Parathyroid adenoma (tissue), 2 donors: ENCODE measurements at regions not wholly inside any gene's neighbourhood (a gene's known extent, or its start where the extent isn't known, plus 50 kb on each side); places are given as distances from the start of the nearest gene placed in this dataset.

Experiments used
- H2AFZ ChIP-seq: fragments of 300-600 bp; sonication (generic); one replicate; pipeline ENCODE4 v1.7.0; 2017; ENCODE audit warnings: antibody characterized with exemption, mild to moderate bottlenecking
- H3K27ac ChIP-seq: fragments of 300-600 bp; sonication (generic); one replicate; pipeline ENCODE4 v1.7.0; 2017
- H3K27me3 ChIP-seq: fragments of 300-600 bp; sonication (generic); one replicate; pipeline ENCODE4 v1.7.0; 2017; ENCODE audit warnings: low read length; ENCODE audit not compliant: control insufficient read depth, insufficient read depth
- H3K36me3 ChIP-seq: fragments of 300-600 bp; sonication (generic); one replicate; pipeline ENCODE4 v1.7.0; 2017; ENCODE audit warnings: low read length; ENCODE audit not compliant: control insufficient read depth, insufficient read depth
- H3K4me1 ChIP-seq: fragments of 300-600 bp; sonication (generic); one replicate; pipeline ENCODE4 v1.7.0; 2017; ENCODE audit warnings: control low read depth
- H3K4me2 ChIP-seq: fragments of 300-600 bp; sonication (generic); one replicate; pipeline ENCODE4 v1.7.0; 2017; ENCODE audit warnings: low read length
- H3K4me3 ChIP-seq: fragments of 300-600 bp; sonication (generic); one replicate; pipeline ENCODE4 v1.7.0; 2017; ENCODE audit warnings: low read depth, low read length
- H3K79me2 ChIP-seq: fragments of 300-600 bp; sonication (generic); one replicate; pipeline ENCODE4 v1.7.0; 2017; ENCODE audit warnings: control low read depth
- H3K9ac ChIP-seq: fragments of 300-600 bp; sonication (generic); one replicate; pipeline ENCODE4 v1.7.0; 2017; ENCODE audit warnings: mild to moderate bottlenecking
- H3K9me3 ChIP-seq: fragments of 300-600 bp; sonication (generic); one replicate; pipeline ENCODE4 v1.7.0; 2017; ENCODE audit warnings: low read length; ENCODE audit not compliant: control insufficient read depth
- TF ChIP-seq, protein P1 (sequence below): fragments of 300-600 bp; sonication (generic); IDR thresholded peaks from one replicate; pipeline ENCODE4 v1.7.0; 2017; ENCODE audit warnings: antibody characterized with exemption, mild to moderate bottlenecking
- donor health status: primary hyperparathyroidism.

GRCh38 chr7:45407730-45408408, 166.3 kb upstream of the ADCY1 start:
- TF ChIP-seq, protein P1, sequence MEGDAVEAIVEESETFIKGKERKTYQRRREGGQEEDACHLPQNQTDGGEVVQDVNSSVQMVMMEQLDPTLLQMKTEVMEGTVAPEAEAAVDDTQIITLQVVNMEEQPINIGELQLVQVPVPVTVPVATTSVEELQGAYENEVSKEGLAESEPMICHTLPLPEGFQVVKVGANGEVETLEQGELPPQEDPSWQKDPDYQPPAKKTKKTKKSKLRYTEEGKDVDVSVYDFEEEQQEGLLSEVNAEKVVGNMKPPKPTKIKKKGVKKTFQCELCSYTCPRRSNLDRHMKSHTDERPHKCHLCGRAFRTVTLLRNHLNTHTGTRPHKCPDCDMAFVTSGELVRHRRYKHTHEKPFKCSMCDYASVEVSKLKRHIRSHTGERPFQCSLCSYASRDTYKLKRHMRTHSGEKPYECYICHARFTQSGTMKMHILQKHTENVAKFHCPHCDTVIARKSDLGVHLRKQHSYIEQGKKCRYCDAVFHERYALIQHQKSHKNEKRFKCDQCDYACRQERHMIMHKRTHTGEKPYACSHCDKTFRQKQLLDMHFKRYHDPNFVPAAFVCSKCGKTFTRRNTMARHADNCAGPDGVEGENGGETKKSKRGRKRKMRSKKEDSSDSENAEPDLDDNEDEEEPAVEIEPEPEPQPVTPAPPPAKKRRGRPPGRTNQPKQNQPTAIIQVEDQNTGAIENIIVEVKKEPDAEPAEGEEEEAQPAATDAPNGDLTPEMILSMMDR: no peak
- H2AFZ ChIP-seq: no peak overlapping the region
- H3K27me3 ChIP-seq: no peaks in the 10 kb centered on the region
- no peak overlapping the region for H3K27ac ChIP-seq
- no peak overlapping the region for H3K9ac ChIP-seq
- no peak overlapping the region for H3K4me3 ChIP-seq
- no peak overlapping the region for H3K4me2 ChIP-seq
- no peaks in the 10 kb centered on the region for H3K36me3 ChIP-seq
- H3K9me3 ChIP-seq: no peaks in the 10 kb centered on the region
- H3K4me1 ChIP-seq: no peaks in the 10 kb centered on the region
- no peaks in the 10 kb centered on the region for H3K79me2 ChIP-seq

DNA sequence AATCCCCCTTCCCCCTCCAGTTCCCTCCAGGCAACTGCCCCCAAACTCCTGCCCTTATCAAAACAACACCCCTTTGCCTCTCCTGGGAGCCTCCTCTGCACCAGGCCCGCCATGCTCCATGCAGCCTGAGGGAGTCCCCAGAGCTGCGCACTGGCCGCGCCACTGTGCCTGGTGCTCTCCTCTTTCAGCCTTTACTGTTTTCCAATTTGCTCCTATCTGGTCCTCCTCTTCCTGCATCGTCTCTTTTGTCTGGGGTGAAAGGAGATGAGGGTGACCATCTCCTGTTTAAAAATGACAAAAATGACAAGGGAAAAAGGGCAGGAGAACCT, 165.8 kb upstream of the ADCY1 start:
- Histone ChIP-seq H3K9me3 (no peaks in the 10 kb centered on the region), H2AFZ (no peak overlapping the region), H3K4me1 (no peaks in the 10 kb centered on the region), H3K4me2 (no peak overlapping the region), H3K4me3 (no peak overlapping the region), H3K27ac (no peak overlapping the region), H3K79me2 (no peaks in the 10 kb centered on the region), H3K36me3 (no peaks in the 10 kb centered on the region), H3K9ac (no peak overlapping the region), H3K27me3 (no peaks in the 10 kb centered on the region)
- TF ChIP-seq, protein P1: no peak

- H2AFZ ChIP-seq: no peak overlapping the region
- H3K36me3 ChIP-seq: no peaks in the 10 kb centered on the region
- H3K27me3 ChIP-seq: no peaks in the 10 kb centered on the region
- no peaks in the 10 kb centered on the region for H3K79me2 ChIP-seq
- H3K9me3 ChIP-seq: no peaks in the 10 kb centered on the region
- H3K4me1 ChIP-seq: no peaks in the 10 kb centered on the region
- no peak overlapping the region for H3K9ac ChIP-seq
- no peak overlapping the region for H3K4me3 ChIP-seq
- TF ChIP-seq, protein P1: no peak
- H3K4me2 ChIP-seq: no peak overlapping the region
- no peak overlapping the region for H3K27ac ChIP-seq
Measured at GRCh38 chr7:45410893-45411292, 163.3 kb upstream of the ADCY1 start.

- Histone ChIP-seq H3K27ac (no peak overlapping the region), H3K79me2 (no peaks in the 10 kb centered on the region), H3K4me2 (no peak overlapping the region), H3K27me3 (no peaks in the 10 kb centered on the region), H3K36me3 (no peaks in the 10 kb centered on the region), H3K4me3 (no peak overlapping the region), H2AFZ (no peak overlapping the region), H3K4me1 (no peaks in the 10 kb centered on the region), H3K9me3 (no peaks in the 10 kb centered on the region), H3K9ac (no peak overlapping the region)
- TF ChIP-seq, protein P1: no peak
Measured at GRCh38 chr7:45413419-45413818, 160.7 kb upstream of the ADCY1 start.

DNA sequence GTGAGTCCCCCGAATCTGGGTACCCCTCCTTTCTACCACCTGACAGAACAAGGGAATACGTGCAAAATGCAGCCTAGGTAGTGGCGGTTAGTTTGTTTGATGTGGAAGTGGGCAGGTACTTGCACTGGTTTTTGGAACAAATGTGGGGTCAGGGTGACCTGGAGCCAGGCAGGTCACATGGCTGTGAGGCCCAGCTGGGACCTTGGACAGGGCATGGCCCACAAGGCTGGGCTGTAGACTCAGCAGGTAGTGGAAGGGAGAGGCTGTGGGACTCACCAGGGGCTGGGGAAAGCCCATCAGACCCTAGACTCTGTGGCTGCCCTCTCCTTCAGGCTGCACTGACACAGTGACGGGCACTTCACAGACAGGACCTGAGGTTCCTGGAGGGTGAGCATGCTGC, 159.9 kb upstream of the ADCY1 start:
- Histone ChIP-seq H3K4me3 (no peak overlapping the region), H3K4me2 (no peak overlapping the region), H3K79me2 (no peaks in the 10 kb centered on the region), H3K4me1 (no peaks in the 10 kb centered on the region), H3K9me3 (no peaks in the 10 kb centered on the region), H3K36me3 (no peaks in the 10 kb centered on the region), H3K9ac (no peak overlapping the region), H2AFZ (no peak overlapping the region), H3K27me3 (no peaks in the 10 kb centered on the region), H3K27ac (no peak overlapping the region)
- TF ChIP-seq, protein P1: no peak
